ENCODE measurements at regions not wholly inside any gene's neighbourhood (a gene's known extent, or its start where the extent isn't known, plus 50 kb on each side); places are given as distances from the start of the nearest gene placed in this dataset.

DNA sequence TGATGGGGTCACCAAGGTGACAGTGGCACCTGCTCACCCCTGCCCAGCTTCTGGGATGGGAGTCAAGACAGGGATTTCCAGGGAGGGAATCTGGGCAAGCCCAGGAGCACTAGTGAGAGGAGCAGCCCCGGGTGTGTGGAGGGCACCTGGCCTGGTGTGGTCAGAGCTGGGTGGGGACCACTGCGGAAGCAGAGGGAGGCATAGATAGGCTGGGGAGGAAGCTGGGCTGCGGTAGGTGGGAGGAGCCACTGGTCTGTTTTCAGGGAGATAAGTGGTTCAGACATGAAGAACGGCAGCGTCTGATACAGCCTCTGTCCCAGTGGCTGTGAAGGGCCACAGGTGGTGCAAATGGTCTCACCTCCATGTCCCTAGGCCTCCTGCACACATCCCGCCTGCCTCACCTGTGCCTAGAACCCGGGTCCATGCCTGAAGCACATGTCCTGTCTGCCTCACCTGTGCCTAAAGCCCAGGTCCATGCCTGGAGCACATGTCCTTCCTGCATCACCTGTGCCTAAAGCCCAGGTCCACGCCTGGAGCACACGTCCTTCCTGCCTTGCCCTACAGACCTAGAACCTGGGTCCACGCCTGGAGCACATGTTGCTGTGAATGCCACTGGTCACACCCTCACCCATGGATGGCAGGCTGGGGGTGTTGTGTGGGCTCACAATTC, 325.9 kb upstream of the AJAP1 start:
- TF ChIP-seq, protein P1, sequence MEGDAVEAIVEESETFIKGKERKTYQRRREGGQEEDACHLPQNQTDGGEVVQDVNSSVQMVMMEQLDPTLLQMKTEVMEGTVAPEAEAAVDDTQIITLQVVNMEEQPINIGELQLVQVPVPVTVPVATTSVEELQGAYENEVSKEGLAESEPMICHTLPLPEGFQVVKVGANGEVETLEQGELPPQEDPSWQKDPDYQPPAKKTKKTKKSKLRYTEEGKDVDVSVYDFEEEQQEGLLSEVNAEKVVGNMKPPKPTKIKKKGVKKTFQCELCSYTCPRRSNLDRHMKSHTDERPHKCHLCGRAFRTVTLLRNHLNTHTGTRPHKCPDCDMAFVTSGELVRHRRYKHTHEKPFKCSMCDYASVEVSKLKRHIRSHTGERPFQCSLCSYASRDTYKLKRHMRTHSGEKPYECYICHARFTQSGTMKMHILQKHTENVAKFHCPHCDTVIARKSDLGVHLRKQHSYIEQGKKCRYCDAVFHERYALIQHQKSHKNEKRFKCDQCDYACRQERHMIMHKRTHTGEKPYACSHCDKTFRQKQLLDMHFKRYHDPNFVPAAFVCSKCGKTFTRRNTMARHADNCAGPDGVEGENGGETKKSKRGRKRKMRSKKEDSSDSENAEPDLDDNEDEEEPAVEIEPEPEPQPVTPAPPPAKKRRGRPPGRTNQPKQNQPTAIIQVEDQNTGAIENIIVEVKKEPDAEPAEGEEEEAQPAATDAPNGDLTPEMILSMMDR (IDR thresholded peaks at IDR 0.05; ENCODE audit: insufficient read depth, low read length, poor library complexity, severe bottlenecking): no peak
- TF ChIP-seq EZH2phosphoT487 (conservative IDR thresholded peaks at IDR 0.05; ENCODE audit: low read length): no peak
